HG03135 (cell line): ENCODE measurements at regions not wholly inside any gene's neighbourhood (a gene's known extent, or its start where the extent isn't known, plus 50 kb on each side); places are given as distances from the start of the nearest gene placed in this dataset.
"Not testable (repeated sequence)": the region's sequence is repeated elsewhere in the genome, so short reads cannot be mapped to it uniquely, and the experiment has no call there.

Source experiments
- ATAC-seq: cut with Tn5 transposase; IDR thresholded peaks from one replicate; pipeline ENCODE4 v1.9.1; 2021; ENCODE audit warnings: mild to moderate bottlenecking, moderate library complexity; ENCODE audit not compliant: unreplicated experiment

GRCh38 chrX:7640392-7640791 lies 202.6 kb upstream of the VCX start:
- no peak for ATAC-seq

GRCh38 chrX:7638078-7638710 lies 204.8 kb upstream of the VCX start:
- ATAC-seq, result no peak

GRCh38 chrX:7637066-7637465 lies 205.9 kb upstream of the VCX start:
- ATAC-seq, result no peak

- no peak for ATAC-seq
Observed at GRCh38 chrX:7635604-7636003, 207.4 kb upstream of the VCX start.

- no peak for ATAC-seq
Observed at GRCh38 chrX:7620560-7620959, 222.4 kb upstream of the VCX start.

GRCh38 chrX:7617994-7618393 lies 225.0 kb upstream of the VCX start:
- no peak for ATAC-seq

GRCh38 chrX:7614616-7615015 lies 228.4 kb upstream of the VCX start:
- no peak for ATAC-seq

- not testable (repeated sequence) for ATAC-seq
Observed at GRCh38 chrX:7608625-7609024, 234.3 kb upstream of the VCX start.

- ATAC-seq, result no peak
Observed at GRCh38 chrX:7606039-7606652, 236.8 kb upstream of the VCX start.

- no peak for ATAC-seq
Observed at GRCh38 chrX:7603387-7603786, 239.6 kb upstream of the VCX start.

GRCh38 chrX:7596822-7597221 lies 246.1 kb upstream of the VCX start:
- no peak for ATAC-seq

GRCh38 chrX:7593370-7593769 lies 249.6 kb upstream of the VCX start:
- not testable (repeated sequence) for ATAC-seq

- ATAC-seq, result no peak
Observed at GRCh38 chrX:7586126-7586525, 256.8 kb upstream of the VCX start.

- ATAC-seq, result no peak
Observed at GRCh38 chrX:7582191-7582590, 260.8 kb upstream of the VCX start.

- no peak for ATAC-seq
Observed at GRCh38 chrX:7580127-7580526, 262.8 kb upstream of the VCX start.

GRCh38 chrX:7574325-7574724 lies 268.6 kb upstream of the VCX start:
- ATAC-seq, result no peak

- no peak for ATAC-seq
Observed at GRCh38 chrX:7570432-7571029, 272.4 kb upstream of the VCX start.

- ATAC-seq, result no peak
Observed at GRCh38 chrX:7568597-7568996, 274.4 kb upstream of the VCX start.

GRCh38 chrX:7568130-7568529 lies 274.8 kb upstream of the VCX start:
- no peak for ATAC-seq

- no peak for ATAC-seq
Observed at GRCh38 chrX:7552760-7553159, 290.2 kb upstream of the VCX start.

- no peak for ATAC-seq
Observed at GRCh38 chrX:7546551-7547080, 296.4 kb upstream of the VCX start.

- no peak for ATAC-seq
Observed at GRCh38 chrX:7545564-7545963, 297.4 kb upstream of the VCX start.
